H1 (cell line): ENCODE measurements at regions not wholly inside any gene's neighbourhood (a gene's known extent, or its start where the extent isn't known, plus 50 kb on each side); places are given as distances from the start of the nearest gene placed in this dataset.

Source experiments
- CTCF ChIA-PET: fragments of 300-600 bp; sonication (Branson Sonifier 250); formaldehyde crosslinking; loops from one replicate; lab custom pipeline; 2021; ENCODE audit not compliant: partially characterized antibody; lab: Charles Lee
- POLR2A ChIA-PET: fragments of 300-600 bp; sonication (Branson Sonifier 250); formaldehyde crosslinking; loops from one replicate; lab custom pipeline; 2021; ENCODE audit warnings: inconsistent platforms; ENCODE audit not compliant: partially characterized antibody; lab: Charles Lee
- DNase-seq, 2 experiments: peaks; one replicate each; pipeline versions ENCODE4 v3.0.0 to v3.0.0-alpha.2; 2010 to 2022; ENCODE audit warnings: low spot score in 2 of 2, low read depth in 1 of 2, mixed read lengths in 1 of 2
- FAIRE-seq: peaks from 2 replicates; lab custom pipeline; 2011; peaks lifted over from hg19 to GRCh38; lab: Jason Lieb, UNC
- H2AFZ ChIP-seq: 2 replicates; pipeline ENCODE4 v1.8.1; 2012; ENCODE audit warnings: low read length, inconsistent platforms
- H2AK5ac ChIP-seq: 2 replicates; pipeline ENCODE4 v1.6.1; 2013; ENCODE audit warnings: low read depth, low read length
- H2BK120ac ChIP-seq: replicated peaks from 2 replicates; pipeline ENCODE3; 2013; ENCODE audit warnings: low read depth, low read length, inconsistent platforms
- H2BK12ac ChIP-seq: 2 replicates; pipeline ENCODE4 v1.6.1; 2013; ENCODE audit warnings: low read depth, low read length
- H2BK15ac ChIP-seq: 2 replicates; pipeline ENCODE4 v1.6.1; 2013; ENCODE audit warnings: low read length
- H2BK20ac ChIP-seq: 2 replicates; pipeline ENCODE4 v1.6.1; 2013; ENCODE audit warnings: low read length
- H2BK5ac ChIP-seq: 2 replicates; pipeline ENCODE4 v1.6.1; 2013; ENCODE audit warnings: low read depth, low read length
- H3K14ac ChIP-seq: 2 replicates; pipeline ENCODE4 v1.6.1; 2013; ENCODE audit warnings: inconsistent platforms; ENCODE audit not compliant: insufficient read length
- H3K18ac ChIP-seq: 2 replicates; pipeline ENCODE4 v1.6.1; 2013; ENCODE audit warnings: low read length; ENCODE audit errors: extremely low read depth
- H3K23ac ChIP-seq: 2 replicates; pipeline ENCODE4 v1.6.1; 2013; ENCODE audit warnings: inconsistent platforms; ENCODE audit not compliant: insufficient read length
- H3K23me2 ChIP-seq: 2 replicates; pipeline ENCODE4 v1.6.1; 2013; ENCODE audit warnings: low read depth, low read length
- H3K27ac ChIP-seq: 2 replicates; pipeline ENCODE4 v1.6.1; 2011; ENCODE audit warnings: low read depth, low read length, inconsistent platforms
- H3K27me3 ChIP-seq, 4 experiments: replicated peaks in 1 of 4; 1 replicate in 1 of 4; 2 replicates in 3 of 4; pipeline versions ENCODE4 v1.6.1 to v1.8.1; 2011 to 2013; ENCODE audit warnings: low read length in 3 of 4, mild to moderate bottlenecking in 3 of 4, inconsistent platforms in 2 of 4, mixed read lengths in 2 of 4, moderate library complexity in 1 of 4; ENCODE audit not compliant: control insufficient read depth in 3 of 4, insufficient read depth in 3 of 4; ENCODE audit errors: extremely low read depth in 1 of 4
- H3K36me3 ChIP-seq, 4 experiments: 2 replicates each; pipeline versions ENCODE4 v1.6.1 to v1.8.1; 2011 to 2013; ENCODE audit warnings: mild to moderate bottlenecking in 4 of 4, low read length in 3 of 4, moderate library complexity in 2 of 4, control low read depth in 1 of 4, inconsistent platforms in 1 of 4; ENCODE audit not compliant: insufficient read depth in 4 of 4, control insufficient read depth in 2 of 4
- H3K4ac ChIP-seq: replicated peaks from 2 replicates; pipeline ENCODE3; 2013; ENCODE audit warnings: low read length, low read depth, mixed read lengths, inconsistent platforms; ENCODE audit not compliant: insufficient read length
- H3K4me1 ChIP-seq, 4 experiments: replicated peaks in 1 of 4; 1 replicate in 1 of 4; 2 replicates in 3 of 4; pipeline versions ENCODE4 v1.6.1 to v1.8.1; 2011 to 2013; ENCODE audit warnings: low read length in 3 of 4, inconsistent platforms in 2 of 4, mixed read lengths in 1 of 4; ENCODE audit not compliant: insufficient read depth in 4 of 4, control insufficient read depth in 3 of 4
- H3K4me2 ChIP-seq, 2 experiments: 2 replicates each; pipeline versions ENCODE4 v1.6.1 to v1.8.1; 2011 to 2013; ENCODE audit warnings: low read depth in 2 of 2, low read length in 2 of 2, control low read depth in 1 of 2, inconsistent platforms in 1 of 2, mild to moderate bottlenecking in 1 of 2; ENCODE audit not compliant: insufficient read depth in 1 of 2
- H3K4me3 ChIP-seq, 4 experiments: fragments of 200-600, 300-600 bp in 1 of 4; sonication (generic), shearing (Covaris generic), sonication (Bioruptor Twin) in 1 of 4; 2 replicates each; pipeline versions ENCODE4 v1.5.1 to v1.8.1; 2011 to 2016; ENCODE audit warnings: low read length in 4 of 4, low read depth in 3 of 4, control low read depth in 2 of 4, inconsistent platforms in 2 of 4, mild to moderate bottlenecking in 2 of 4, mixed read lengths in 1 of 4, moderate library complexity in 1 of 4; ENCODE audit not compliant: insufficient read depth in 2 of 4; ENCODE audit errors: extremely low read depth in 1 of 4
- H3K56ac ChIP-seq: replicated peaks from 2 replicates; pipeline ENCODE3; 2013; ENCODE audit warnings: low read depth, mild to moderate bottlenecking, mixed read lengths, low read length, inconsistent platforms; ENCODE audit not compliant: insufficient read length
- H3K79me1 ChIP-seq: 2 replicates; pipeline ENCODE4 v1.6.1; 2013; ENCODE audit warnings: low read depth, low read length, control low read depth
- H3K79me2 ChIP-seq, 2 experiments: 2 replicates each; pipeline versions ENCODE4 v1.6.1 to v1.8.1; 2012 to 2013; ENCODE audit warnings: low read length in 2 of 2, mild to moderate bottlenecking in 2 of 2, inconsistent platforms in 1 of 2; ENCODE audit not compliant: insufficient read depth in 2 of 2, control insufficient read depth in 1 of 2
- H3K9ac ChIP-seq, 4 experiments: replicated peaks in 1 of 4; 1 replicate in 1 of 4; 2 replicates in 3 of 4; pipeline versions ENCODE4 v1.6.1 to v1.8.1; 2011 to 2013; ENCODE audit warnings: low read depth in 3 of 4, low read length in 3 of 4, control low read depth in 2 of 4, mild to moderate bottlenecking in 2 of 4, moderate library complexity in 2 of 4, inconsistent platforms in 1 of 4; ENCODE audit errors: extremely low read depth in 1 of 4
- H3K9me3 ChIP-seq, 2 experiments: 2 replicates each; pipeline versions ENCODE4 v1.6.1 to v1.8.1; 2012 to 2013; ENCODE audit warnings: mild to moderate bottlenecking in 2 of 2, moderate library complexity in 2 of 2, control low read depth in 1 of 2, inconsistent platforms in 1 of 2, low read depth in 1 of 2, low read length in 1 of 2, mixed read lengths in 1 of 2; ENCODE audit not compliant: insufficient read depth in 2 of 2
- H4K20me1 ChIP-seq, 2 experiments: replicated peaks in 1 of 2; 2 replicates each; pipeline versions ENCODE3 to v1.8.1; 2011 to 2013; ENCODE audit warnings: inconsistent platforms in 2 of 2, low read length in 2 of 2, mild to moderate bottlenecking in 1 of 2; ENCODE audit not compliant: insufficient read depth in 2 of 2, control insufficient read depth in 1 of 2
- H4K5ac ChIP-seq: 2 replicates; pipeline ENCODE4 v1.6.1; 2013; ENCODE audit warnings: low read length, low read depth, mixed read lengths, inconsistent platforms; ENCODE audit not compliant: insufficient read length
- H4K8ac ChIP-seq: 2 replicates; pipeline ENCODE4 v1.8.0; 2013; ENCODE audit warnings: mild to moderate bottlenecking, moderate library complexity, low read length, inconsistent platforms; ENCODE audit not compliant: insufficient read depth; ENCODE audit errors: extremely low read depth
- H4K91ac ChIP-seq: replicated peaks from 2 replicates; pipeline ENCODE3; 2013; ENCODE audit warnings: low read length, mixed read lengths, inconsistent platforms; ENCODE audit not compliant: insufficient read length
- BCL11A ChIP-seq, 2 experiments: IDR thresholded peaks; one replicate each; pipeline ENCODE4 v1.6.1; 2011; ENCODE audit warnings: low read depth in 2 of 2, low read length in 2 of 2, mild to moderate bottlenecking in 2 of 2
- EP300 ChIP-seq, 2 experiments: IDR thresholded peaks; 1 replicate in 1 of 2; 2 replicates in 1 of 2; pipeline ENCODE4 v1.6.1; 2011 to 2012; ENCODE audit warnings: low read depth in 2 of 2, low read length in 2 of 2, mild to moderate bottlenecking in 2 of 2, borderline replicate concordance in 1 of 2, inconsistent platforms in 1 of 2, moderate library complexity in 1 of 2
- GABPA ChIP-seq: IDR thresholded peaks from 2 replicates; pipeline ENCODE4 v1.6.1; 2011; ENCODE audit warnings: mild to moderate bottlenecking, low read length, moderate library complexity, borderline replicate concordance; ENCODE audit not compliant: insufficient read depth
- GTF2F1 ChIP-seq: IDR thresholded peaks from 2 replicates; pipeline ENCODE4 v1.6.1; 2012; ENCODE audit warnings: low read depth, low read length, improper control_type of control experiment, borderline replicate concordance
- SIRT6 ChIP-seq: IDR thresholded peaks from one replicate; pipeline ENCODE4 v1.7.1; 2012; ENCODE audit warnings: low read length, inconsistent platforms
- SIX5 ChIP-seq: IDR thresholded peaks from 2 replicates; pipeline ENCODE4 v1.6.1; 2011; ENCODE audit warnings: mild to moderate bottlenecking, low read depth, low read length
- TAF1 ChIP-seq: IDR thresholded peaks from 2 replicates; pipeline ENCODE4 v1.6.1; 2011; ENCODE audit warnings: mild to moderate bottlenecking, low read depth, low read length
- TAF7 ChIP-seq: optimal IDR thresholded peaks from 2 replicates; pipeline ENCODE3; 2011; ENCODE audit warnings: low read depth, mild to moderate bottlenecking, inconsistent platforms, low read length, moderate library complexity, borderline replicate concordance
- WGBS, 2 experiments: shearing (Covaris generic) in 1 of 2; methylation state at CpG; one replicate each; pipeline versions ENCODE4 v1.1.6 to v1.1.7; 2013 to 2015; ENCODE audit warnings: low lambda C conversion rate in 2 of 2, mixed read lengths in 2 of 2, inconsistent platforms in 1 of 2, low coverage in 1 of 2, missing lambda C conversion rate in 1 of 2; ENCODE audit not compliant: insufficient replicate concordance in 2 of 2, insufficient coverage in 1 of 2, insufficient read length in 1 of 2; ENCODE audit errors: extremely low coverage in 1 of 2, missing lambda C conversion rate in 1 of 2; 5-methylcytosine and 5-hydroxymethylcytosine counted together
- TF ChIP-seq, protein P1 (sequence below): IDR thresholded peaks from 2 replicates; pipeline ENCODE4 v1.6.1; 2012; ENCODE audit warnings: inconsistent platforms

DNA sequence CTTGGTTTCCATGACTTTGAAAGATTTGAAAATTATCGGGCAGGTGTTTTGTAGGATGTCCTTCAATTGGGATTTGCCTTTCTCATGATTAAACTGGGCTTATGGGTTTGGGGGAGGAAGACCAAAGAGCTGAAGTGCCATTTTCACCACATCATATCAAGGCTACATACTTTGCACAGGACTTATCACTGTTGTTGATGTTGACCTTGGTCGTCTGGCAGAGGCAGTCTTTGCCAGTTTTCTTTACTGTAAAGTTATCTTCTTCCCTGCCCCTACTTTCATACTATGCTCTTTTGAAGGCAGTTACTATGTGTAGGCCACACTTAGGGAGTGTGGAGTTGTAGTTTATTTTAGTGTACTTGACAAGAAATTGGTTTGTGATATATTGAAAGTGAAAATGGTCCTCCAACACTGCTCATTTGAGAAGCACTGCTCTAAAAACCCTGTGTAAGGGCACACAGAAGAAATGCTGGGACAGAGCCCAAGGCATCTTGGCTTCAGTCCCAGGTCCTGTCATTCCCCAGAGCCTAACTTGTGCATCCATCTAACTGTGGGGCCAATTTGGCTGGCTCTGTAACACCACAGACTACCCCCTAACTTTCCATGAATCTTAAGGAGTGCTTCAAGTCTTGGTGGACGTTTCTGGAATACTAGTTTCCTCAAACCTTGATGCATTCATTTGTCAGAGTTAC is 384.9 kb downstream of the KCNRG start:
- Histone ChIP-seq H3K9me3 (no peaks in the 10 kb centered on the region; a peak in 1 of 4 replicates), H3K4me1 (no peaks in the 10 kb centered on the region), H3K14ac (no peak overlapping the region)
- DNase-seq = no peak
- POLR2A ChIA-PET = no interaction called here
- WGBS, 2 experiments = 77% methylated on average over 3 of the region's 3 CpGs; no CpG with 5 or more reads in 1 of the 2 experiments
- TF ChIP-seq BCL11A (IDR thresholded peaks at IDR 0.05; ENCODE audit: low read depth in 2 of 2, low read length in 2 of 2) (no peak), SIX5 (no peak), TAF1 (no peak), EP300 (IDR thresholded peaks at IDR 0.05; ENCODE audit: borderline replicate concordance in 1 of 2, low read depth in 2 of 2, low read length in 2 of 2) (no peak), TAF7 (no peak), GTF2F1 (no peak), GABPA (no peak), SIRT6 (no peak)
- TF ChIP-seq, protein P1, sequence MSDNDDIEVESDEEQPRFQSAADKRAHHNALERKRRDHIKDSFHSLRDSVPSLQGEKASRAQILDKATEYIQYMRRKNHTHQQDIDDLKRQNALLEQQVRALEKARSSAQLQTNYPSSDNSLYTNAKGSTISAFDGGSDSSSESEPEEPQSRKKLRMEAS = no peak
- TF ChIP-seq, all 59 proteins: peak for 0
- Histone ChIP-seq H3K4me2 (no peak overlapping the region), H2BK12ac (no peak overlapping the region), H2BK5ac (no peak overlapping the region), H3K79me1 (no peaks in the 10 kb centered on the region), H3K79me2 (no peaks in the 10 kb centered on the region), H2AFZ (no peak overlapping the region), H3K18ac (no peak overlapping the region), H4K5ac (no peak overlapping the region), H3K56ac (no peak overlapping the region), H3K23ac (no peak overlapping the region), H3K4me3 (no peak overlapping the region), H2BK20ac (no peak overlapping the region), H3K27me3 (no peaks in the 10 kb centered on the region), H2AK5ac (no peak overlapping the region), H2BK15ac (no peak overlapping the region), H4K91ac (no peak overlapping the region), H3K4ac (no peak overlapping the region), H4K20me1 (no peaks in the 10 kb centered on the region), H3K9ac (no peak overlapping the region), H2BK120ac (no peak overlapping the region), H4K8ac (no peak overlapping the region), H3K36me3 (no peaks in the 10 kb centered on the region), H3K23me2 (no peaks in the 10 kb centered on the region), H3K27ac (no peak overlapping the region)
- no peak for FAIRE-seq
- CTCF ChIA-PET = interaction anchor here (2.2 kb wide), 1 partner anchor 10 kb away, joined by 8 read pairs; no protein-coding TSS in a partner anchor
